Renal pelvis (tissue), 1 donor: ENCODE measurements at regions not wholly inside any gene's neighbourhood (a gene's known extent, or its start where the extent isn't known, plus 50 kb on each side); places are given as distances from the start of the nearest gene placed in this dataset.

ENCODE experiments used
- DNase-seq: peaks from one replicate; pipeline ENCODE4 v3.0.0-alpha.2; 2013

DNA sequence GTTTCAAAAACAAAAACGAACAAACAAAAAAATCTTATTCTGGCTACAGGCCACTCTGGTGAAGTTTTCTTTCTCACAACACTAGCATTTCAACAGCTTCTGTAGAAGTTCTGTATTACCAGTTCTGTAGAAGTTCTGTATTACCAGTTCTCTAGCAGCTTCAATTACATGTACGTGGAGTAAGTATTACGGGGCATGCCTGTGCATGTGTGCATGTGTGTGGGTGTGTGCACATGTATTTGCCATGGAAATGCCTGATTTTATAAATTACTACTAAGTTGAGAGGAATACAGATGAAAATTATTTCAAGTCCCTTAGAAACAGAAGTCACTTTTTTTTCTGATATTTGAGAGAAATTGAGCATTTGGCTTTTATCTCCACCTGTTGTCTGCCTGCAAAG lies 414.2 kb downstream of the FOXO1 start:
- no peak for DNase-seq

GRCh38 chr13:40252676-40253075 lies 413.8 kb downstream of the FOXO1 start:
- DNase-seq, result no peak

DNA sequence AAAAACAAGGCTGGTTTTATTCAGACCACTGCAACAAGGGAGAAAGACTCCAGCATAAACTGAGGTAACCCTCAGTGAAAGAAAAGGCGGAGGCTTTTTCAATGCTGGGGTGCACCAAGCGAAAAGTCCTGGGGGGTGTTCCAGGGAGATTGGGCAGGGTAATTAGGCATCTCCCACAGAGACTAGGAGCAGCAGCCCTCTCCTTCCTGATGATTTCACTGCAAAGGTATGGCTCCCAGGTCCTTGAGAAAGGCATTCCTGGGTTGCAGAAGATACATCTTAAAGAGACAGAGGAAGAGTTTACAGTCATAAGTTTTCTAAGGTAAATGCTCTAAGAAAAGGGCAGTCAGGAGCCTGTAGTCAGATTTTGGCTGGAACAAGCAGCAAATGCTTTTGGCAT lies 412.0 kb downstream of the FOXO1 start:
- no peak for DNase-seq

DNA sequence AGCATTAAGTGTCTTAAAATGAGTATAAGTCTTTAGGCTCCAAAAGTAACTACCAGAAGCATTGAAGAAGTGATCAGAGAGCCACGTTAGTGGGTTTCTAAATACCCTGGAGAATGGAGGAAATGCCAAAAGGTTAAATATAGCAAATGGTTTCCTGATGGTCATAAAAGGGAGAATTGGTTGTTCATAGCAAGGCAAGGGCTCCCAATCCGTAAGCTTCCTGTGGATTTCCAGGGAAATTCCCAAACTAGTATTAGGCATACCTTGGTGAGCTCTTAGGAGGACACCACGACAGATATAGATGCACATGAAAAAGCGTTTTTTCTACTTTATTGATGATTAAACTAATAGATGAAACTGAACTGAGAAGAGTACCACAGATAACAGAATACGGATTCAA lies 410.9 kb downstream of the FOXO1 start:
- DNase-seq, result no peak

GRCh38 chr13:40259899-40260298 lies 406.5 kb downstream of the FOXO1 start:
- DNase-seq, result no peak

GRCh38 chr13:40261336-40261735 lies 405.1 kb downstream of the FOXO1 start:
- DNase-seq, result no peak

DNA sequence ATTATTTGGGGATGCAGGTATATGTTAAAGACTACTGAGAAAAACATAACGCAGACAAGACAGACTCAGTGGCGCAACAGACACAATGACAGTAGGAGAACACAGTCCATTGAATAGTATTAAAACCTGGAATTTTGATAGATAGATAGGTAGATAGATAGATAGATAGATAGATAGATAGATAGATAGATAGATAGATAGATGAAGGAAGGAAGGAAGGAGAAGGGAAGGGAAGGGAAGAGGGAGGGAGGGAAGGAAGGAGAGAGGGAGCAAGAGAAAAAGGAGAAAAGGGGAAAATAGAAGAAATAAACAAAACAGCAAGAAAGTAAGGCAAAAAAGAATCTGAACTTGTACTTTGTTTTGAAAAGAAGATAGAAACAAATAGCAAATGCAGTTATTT lies 404.5 kb downstream of the FOXO1 start:
- no peak for DNase-seq

DNA sequence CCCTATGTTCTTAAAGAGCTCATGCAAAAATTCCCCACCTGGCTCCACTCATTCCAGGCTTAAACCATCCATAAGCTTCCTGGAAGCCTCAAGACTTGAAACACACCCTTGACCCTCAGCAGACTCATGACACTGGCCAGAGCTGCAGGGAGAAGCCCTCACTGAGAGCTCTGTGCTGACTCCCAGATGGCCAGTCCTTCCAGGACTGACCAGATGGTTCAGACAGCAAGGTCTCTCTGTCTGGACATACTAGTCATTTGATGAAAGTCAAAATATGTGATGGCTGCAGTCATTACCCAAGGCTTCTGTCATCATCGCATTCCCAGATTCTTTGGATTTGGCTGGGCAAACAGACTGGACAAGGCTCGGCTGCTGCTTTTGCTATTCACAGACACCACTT lies 397.4 kb downstream of the FOXO1 start:
- no peak for DNase-seq

GRCh38 chr13:40270726-40271125 lies 395.7 kb downstream of the FOXO1 start:
- DNase-seq, result no peak

DNA sequence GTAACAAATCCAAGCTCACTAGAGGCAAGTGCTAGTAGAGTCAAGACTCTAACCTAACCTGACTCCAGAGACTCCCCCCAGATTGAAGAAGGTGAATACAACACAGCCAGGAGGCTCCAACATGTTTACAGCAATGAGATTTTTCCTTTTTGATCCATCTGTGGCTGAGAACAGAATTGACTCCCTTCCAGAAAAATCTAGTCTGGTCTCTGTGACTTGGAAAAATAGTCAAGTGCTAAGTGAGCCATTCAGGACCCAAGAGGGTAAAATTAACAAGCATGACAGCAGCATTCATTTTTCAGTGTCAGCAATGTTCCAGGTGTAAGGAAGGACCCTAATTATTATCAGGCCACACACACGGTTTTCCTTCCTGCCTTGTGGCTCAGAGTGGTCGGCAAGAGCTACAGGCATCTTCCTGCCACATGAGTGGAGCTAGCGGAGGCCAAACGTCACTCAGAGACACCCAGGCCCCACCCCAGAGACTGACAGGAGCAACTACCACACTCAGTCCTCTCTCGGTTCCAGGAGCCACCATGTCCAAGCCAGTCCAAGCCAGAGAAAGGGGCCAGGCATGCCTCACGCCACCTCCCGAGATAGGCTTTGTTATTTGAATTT lies 395.1 kb downstream of the FOXO1 start:
- no peak for DNase-seq

DNA sequence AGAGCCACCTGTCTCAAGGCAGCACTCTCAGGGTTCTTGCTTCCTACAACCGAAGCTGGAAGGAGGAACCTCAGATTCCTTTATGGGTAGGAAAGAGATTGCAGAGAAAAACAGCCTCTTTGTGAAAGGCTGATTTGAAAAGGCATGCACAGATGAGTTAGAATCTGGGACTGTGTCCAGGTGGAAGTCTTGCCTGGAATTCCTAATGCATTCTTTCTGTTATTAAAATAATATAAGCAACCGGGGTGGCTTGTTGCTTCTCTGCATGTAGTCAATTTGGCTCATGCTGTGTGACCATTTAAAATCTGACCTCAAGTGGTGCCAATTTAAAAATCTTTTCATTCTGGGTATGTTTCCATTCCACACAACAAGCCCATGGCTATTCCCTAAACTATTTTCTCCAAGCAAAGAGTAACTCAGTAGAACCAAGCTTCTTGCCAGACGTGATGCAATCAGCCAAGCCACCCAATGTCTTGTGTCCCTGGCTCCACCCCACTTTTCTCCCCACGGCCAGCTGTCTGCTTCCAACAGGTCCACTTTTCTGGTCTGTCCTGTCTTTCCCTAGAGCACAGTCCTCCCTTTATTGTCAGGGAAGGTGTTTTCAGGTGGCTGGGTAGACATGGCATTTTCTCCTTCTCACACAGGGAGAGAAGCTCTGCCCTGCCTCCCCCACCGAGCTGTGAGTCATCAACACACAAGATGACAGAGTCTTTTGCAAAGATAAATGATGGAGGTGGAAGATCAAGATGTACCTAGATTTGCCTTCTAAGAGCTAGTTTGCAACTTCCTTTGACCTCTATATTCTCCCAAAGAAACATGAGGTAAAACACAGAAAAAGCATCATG lies 394.3 kb downstream of the FOXO1 start:
- DNase-seq, result no peak

- DNase-seq, result no peak
Measured at GRCh38 chr13:40272776-40273139, 393.7 kb downstream of the FOXO1 start.

GRCh38 chr13:40273253-40274025 lies 393.0 kb downstream of the FOXO1 start:
- no peak for DNase-seq

DNA sequence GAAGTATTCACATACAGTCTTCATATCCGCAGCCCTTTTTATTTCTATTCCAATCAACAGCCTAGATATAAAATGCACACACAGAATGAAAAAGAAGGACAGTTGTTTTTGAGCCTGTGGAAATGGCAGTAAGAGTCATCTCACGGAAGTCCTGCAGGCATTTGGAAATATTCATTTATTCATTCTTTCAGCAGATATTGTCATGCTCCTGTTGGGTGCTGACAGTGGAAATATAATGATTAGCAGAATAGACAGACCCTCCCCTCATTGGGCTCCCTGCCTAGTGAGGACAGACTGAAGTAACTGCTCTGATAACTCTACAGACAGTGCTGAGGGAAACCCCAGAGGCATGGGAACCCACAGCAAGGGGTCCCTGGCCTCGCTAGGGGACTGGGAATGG lies 392.3 kb downstream of the FOXO1 start:
- no peak for DNase-seq

DNA sequence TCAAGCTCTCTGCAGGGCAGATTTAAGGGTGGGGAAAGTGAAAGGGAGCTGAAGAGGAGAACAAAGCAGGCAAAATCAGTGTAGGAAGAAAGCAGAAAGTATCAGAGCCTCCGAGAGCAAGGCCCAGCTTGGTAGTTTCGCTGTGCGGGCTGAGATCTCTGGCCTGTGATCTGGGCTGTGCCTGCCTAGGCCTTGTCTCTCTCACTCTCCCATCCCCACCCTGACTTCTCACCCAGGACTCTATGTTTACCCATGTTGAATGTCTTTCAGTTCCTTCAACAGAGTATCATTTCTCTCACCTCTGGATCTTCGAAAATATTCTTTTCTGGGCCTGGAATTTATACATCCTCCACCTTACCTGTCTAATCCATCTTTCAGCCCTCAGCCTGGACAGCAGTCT lies 391.3 kb downstream of the FOXO1 start:
- DNase-seq, result no peak

DNA sequence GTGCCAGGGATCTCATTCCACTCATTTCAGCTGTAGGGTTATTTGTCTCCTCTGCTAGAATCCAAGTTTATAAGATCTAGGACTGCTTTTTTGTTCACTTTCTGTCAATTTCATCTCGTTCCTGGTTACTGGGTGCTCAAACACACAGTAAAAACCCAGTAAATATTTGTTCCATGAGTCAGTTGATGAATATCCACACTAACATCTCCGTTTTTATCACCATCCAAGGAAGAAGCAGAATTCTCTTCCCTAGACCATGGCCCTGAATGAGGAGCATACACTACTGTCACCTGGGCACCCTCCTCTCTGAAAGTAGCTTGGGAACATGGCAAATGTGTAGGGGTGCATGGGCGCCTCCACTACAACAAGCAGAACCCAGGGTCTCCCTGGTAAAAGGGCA lies 390.8 kb downstream of the FOXO1 start:
- no peak for DNase-seq

GRCh38 chr13:40283666-40284065 lies 382.8 kb downstream of the FOXO1 start:
- DNase-seq, result no peak

DNA sequence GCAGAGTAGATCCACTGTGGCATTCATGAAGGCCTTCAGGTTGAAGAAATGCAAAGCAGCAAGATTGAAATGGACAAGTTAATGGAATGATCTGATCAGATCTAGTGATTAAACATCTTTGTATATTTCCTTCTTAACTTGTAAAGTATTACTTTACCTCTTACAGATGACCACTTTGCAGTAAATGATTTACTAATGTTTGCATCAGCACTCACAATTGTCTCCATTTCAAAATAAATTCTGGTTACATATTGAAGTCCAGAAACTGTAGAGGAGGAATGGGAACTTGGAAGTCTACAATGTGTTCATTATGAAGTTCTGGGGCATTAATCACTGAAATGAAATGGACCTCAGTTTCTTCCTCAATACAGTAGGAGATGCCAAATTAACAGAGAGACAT lies 380.8 kb downstream of the FOXO1 start:
- no peak for DNase-seq

- DNase-seq, result no peak
Measured at GRCh38 chr13:40287428-40287827, 379.0 kb downstream of the FOXO1 start.

DNA sequence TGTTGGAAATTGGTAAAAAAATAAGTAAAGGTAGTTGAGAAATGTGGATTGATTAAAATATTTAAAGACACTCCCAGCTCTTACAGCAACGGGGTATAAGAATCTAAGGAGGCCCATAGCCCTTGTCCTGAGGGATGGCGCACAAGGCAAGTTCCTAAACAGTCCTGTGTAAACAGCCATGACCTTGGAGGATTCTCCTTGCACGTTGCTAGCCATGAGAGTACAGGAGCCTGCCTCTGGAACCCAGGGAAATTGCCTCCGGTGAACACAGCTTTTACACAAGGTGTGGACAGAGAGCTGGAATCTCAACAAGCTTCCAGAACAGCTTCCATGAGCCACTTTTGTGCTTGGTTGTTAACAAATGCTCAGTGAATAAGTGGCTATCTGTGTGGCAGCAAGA lies 378.2 kb downstream of the FOXO1 start:
- DNase-seq, result no peak

DNA sequence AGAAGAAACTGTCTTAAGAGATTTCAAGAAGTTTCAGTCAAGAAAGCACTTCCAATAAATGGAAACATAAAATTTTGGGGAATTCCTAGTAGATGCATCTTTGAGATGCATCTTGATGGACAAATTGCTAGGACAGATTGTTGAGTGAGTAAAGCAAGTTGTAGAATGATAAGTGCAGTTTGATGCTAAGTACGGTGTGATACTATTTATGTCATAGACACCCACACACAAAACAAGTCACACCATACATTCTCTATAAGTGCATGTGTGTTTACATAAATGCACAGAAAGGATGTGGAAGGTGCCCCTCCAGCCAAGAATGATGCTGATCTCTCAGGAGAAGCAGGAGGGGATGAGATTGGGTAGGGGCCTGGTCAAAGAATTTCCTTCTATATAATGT lies 375.7 kb downstream of the FOXO1 start:
- DNase-seq, result no peak

DNA sequence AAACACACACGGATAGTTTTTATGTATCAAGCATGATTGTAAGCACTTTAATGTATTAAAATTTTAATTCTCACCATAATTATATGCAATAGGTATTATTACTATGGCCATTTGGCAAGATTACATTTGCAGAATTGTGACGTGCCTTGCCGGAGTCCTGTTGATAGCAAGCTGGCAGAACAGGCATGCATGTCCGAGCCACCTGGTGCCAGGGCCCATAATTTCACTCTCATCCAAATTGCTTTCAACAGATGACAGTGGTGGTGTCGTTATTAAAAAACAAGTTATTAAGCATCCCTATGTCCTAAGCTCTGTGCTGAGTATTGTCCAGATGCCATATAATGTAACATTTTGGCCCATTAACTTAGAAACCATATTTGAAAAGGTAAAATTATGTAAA lies 374.3 kb downstream of the FOXO1 start:
- no peak for DNase-seq

- no peak for DNase-seq
Measured at GRCh38 chr13:40292536-40292935, 373.9 kb downstream of the FOXO1 start.
